Body of pancreas (tissue), 4 donors: ENCODE measurements at regions not wholly inside any gene's neighbourhood (a gene's known extent, or its start where the extent isn't known, plus 50 kb on each side); places are given as distances from the start of the nearest gene placed in this dataset.

Experiments
- ATAC-seq: fragments of 150-250 bp; one replicate; pipeline ENCODE4 v1.9.1; 2016
- DNase-seq, 4 donors: peaks; one replicate each; pipeline ENCODE4 v3.0.0-alpha.2; 2019
- H3K27ac ChIP-seq, 4 donors: fragments of 200-600 bp; sonication (generic); 1 replicate in 3 of 4; 2 replicates in 1 of 4; pipeline versions ENCODE4 v1.5.1 to v1.6.1; 2016 to 2019; ENCODE audit warnings: mild to moderate bottlenecking in 1 of 4, mixed read lengths in 1 of 4, moderate library complexity in 1 of 4
- H3K27me3 ChIP-seq, 2 donors: fragments of 200-600 bp; sonication (generic); one replicate each; pipeline ENCODE4 v1.6.0; 2016; ENCODE audit warnings: mild to moderate bottlenecking in 1 of 2
- H3K36me3 ChIP-seq, 2 donors: fragments of 200-600 bp; sonication (generic); replicated peaks in 1 of 2; 2 replicates each; pipeline ENCODE4 v1.5.1; 2016; ENCODE audit warnings: low read depth in 2 of 2; ENCODE audit not compliant: insufficient read depth in 1 of 2
- H3K4me1 ChIP-seq: fragments of 200-600 bp; sonication (generic); one replicate; pipeline ENCODE4 v1.6.0; 2016
- H3K4me3 ChIP-seq, 2 donors: fragments of 200-600 bp; sonication (generic); 1 replicate in 1 of 2; 2 replicates in 1 of 2; pipeline ENCODE4 v1.5.1; 2016 to 2019
- H3K9me3 ChIP-seq, 3 donors: fragments of 200-600 bp; sonication (generic); 1 replicate in 2 of 3; 2 replicates in 1 of 3; pipeline ENCODE4 v1.5.1; 2016
- CTCF ChIP-seq, 7 experiments: fragments of 450-650 bp in 4 of 7; fragments of 200-600 bp in 3 of 7; sonication (generic) in 3 of 7; IDR thresholded peaks; one replicate each; pipeline ENCODE4 v1.5.1; 2016 to 2019; ENCODE audit warnings: antibody characterized with exemption in 7 of 7
- POLR2A ChIP-seq, 3 donors: fragments of 450-650 bp; IDR thresholded peaks; one replicate each; pipeline ENCODE4 v1.6.1; 2016; ENCODE audit warnings: antibody characterized with exemption in 3 of 3, mild to moderate bottlenecking in 2 of 3
- WGBS, 2 donors: methylation state at CpG; one replicate each; pipeline ENCODE4 v1.1.5; 2017; 5-methylcytosine and 5-hydroxymethylcytosine counted together
- intact Hi-C: fragments of 100-400 bp; cut with DNase I; formaldehyde crosslinking; loops from one replicate; pipeline ENCODE4 v1.15.1; 2023

GRCh38 chr4:98816386-98816785, 112.5 kb downstream of the EIF4E start:
- TF ChIP-seq POLR2A (IDR thresholded peaks at IDR 0.05): no peak
- Histone ChIP-seq H3K27me3 (no peaks in the 10 kb centered on the region), H3K4me1 (no peaks in the 10 kb centered on the region), H3K27ac (no peak overlapping the region), H3K4me3 (no peak overlapping the region), H3K36me3 (no peaks in the 10 kb centered on the region), H3K9me3 (no peaks in the 10 kb centered on the region)
- intact Hi-C loops: no loop called here
- ATAC-seq (no peak), DNase-seq (no peak)

GRCh38 chr4:98804403-98804802, 124.5 kb downstream of the EIF4E start:
- Histone ChIP-seq H3K4me3 (no peak overlapping the region), H3K4me1 (no peaks in the 10 kb centered on the region), H3K27me3 (no peaks in the 10 kb centered on the region), H3K9me3 (no peaks in the 10 kb centered on the region), H3K27ac (no peak overlapping the region), H3K36me3 (no peaks in the 10 kb centered on the region)
- ATAC-seq (no peak), DNase-seq (no peak)
- 84 to 89% methylated on average over 2 of the region's 2 CpGs for WGBS, 2 donors
- TF ChIP-seq CTCF (IDR thresholded peaks at IDR 0.05): no peak
- no peak for TF ChIP-seq POLR2A (IDR thresholded peaks at IDR 0.05)
- intact Hi-C loops: no loop called here

GRCh38 chr4:98803251-98803650, 125.7 kb downstream of the EIF4E start:
- intact Hi-C loops: no loop called here
- TF ChIP-seq CTCF (IDR thresholded peaks at IDR 0.05) (no peak), POLR2A (IDR thresholded peaks at IDR 0.05) (no peak)
- H3K4me1 ChIP-seq: no peaks in the 10 kb centered on the region
- no peak overlapping the region for H3K4me3 ChIP-seq
- no peaks in the 10 kb centered on the region for H3K9me3 ChIP-seq
- no peak overlapping the region for H3K27ac ChIP-seq
- ATAC-seq (no peak), DNase-seq (no peak)
- 76 to 78% methylated on average over 3 of the region's 3 CpGs for WGBS, 2 donors
- H3K36me3 ChIP-seq: no peaks in the 10 kb centered on the region
- no peaks in the 10 kb centered on the region for H3K27me3 ChIP-seq

- H3K4me3 ChIP-seq: no peak overlapping the region
- no peak for ATAC-seq
- H3K4me1 ChIP-seq: no peaks in the 10 kb centered on the region
- TF ChIP-seq POLR2A (IDR thresholded peaks at IDR 0.05): no peak
- no peak for TF ChIP-seq CTCF (IDR thresholded peaks at IDR 0.05)
- no peaks in the 10 kb centered on the region for H3K36me3 ChIP-seq
- no peak overlapping the region for H3K27ac ChIP-seq
- WGBS, 2 donors: 14 to 20% methylated on average over 1 of the region's 1 CpG
- H3K27me3 ChIP-seq: no peaks in the 10 kb centered on the region
- DNase-seq: no peak
- intact Hi-C loops: no loop called here
- H3K9me3 ChIP-seq: no peaks in the 10 kb centered on the region
Observed at GRCh38 chr4:98802770-98803198, 126.1 kb downstream of the EIF4E start.

GRCh38 chr4:98801259-98801725, 127.6 kb downstream of the EIF4E start:
- ATAC-seq: no peak
- H3K36me3 ChIP-seq: no peaks in the 10 kb centered on the region
- no peaks in the 10 kb centered on the region for H3K4me1 ChIP-seq
- intact Hi-C loops: no loop called here
- TF ChIP-seq CTCF (IDR thresholded peaks at IDR 0.05): no peak
- no peak for TF ChIP-seq POLR2A (IDR thresholded peaks at IDR 0.05)
- no peak for DNase-seq
- H3K4me3 ChIP-seq: no peak overlapping the region
- H3K9me3 ChIP-seq: no peaks in the 10 kb centered on the region
- H3K27ac ChIP-seq: no peak overlapping the region
- 12 to 31% methylated on average over 5 to 6 of the region's 6 CpGs for WGBS, 2 donors
- H3K27me3 ChIP-seq: no peaks in the 10 kb centered on the region
